Caco-2 (cell line): ENCODE measurements at regions not wholly inside any gene's neighbourhood (a gene's known extent, or its start where the extent isn't known, plus 50 kb on each side); places are given as distances from the start of the nearest gene placed in this dataset.

ENCODE experiments used
- BruUV-seq: library from RNA; stranded (reverse); fragments of 400-500 nt; replicated peaks from 2 replicates; lab custom pipeline; 2021; lab: Mats Ljungman, UMichigan
- CTCF ChIA-PET: fragments of 300-600 bp; sonication (Branson Sonifier 250); formaldehyde crosslinking; loops from one replicate; lab custom pipeline; 2022; ENCODE audit warnings: antibody characterized with exemption; lab: Charles Lee
- POLR2A ChIA-PET: fragments of 300-600 bp; sonication (Branson Sonifier 250); formaldehyde crosslinking; loops from one replicate; lab custom pipeline; 2022; ENCODE audit warnings: antibody characterized with exemption; lab: Charles Lee
- DNase-seq, 2 experiments: peaks; one replicate each; pipeline versions ENCODE4 v3.0.0 to v3.0.0-alpha.2; 2020 to 2022
- H3K27me3 ChIP-seq: replicated peaks from 2 replicates; pipeline ENCODE4 v1.6.0; 2011; ENCODE audit warnings: low read length; ENCODE audit not compliant: control insufficient read depth, insufficient read depth
- H3K36me3 ChIP-seq: 2 replicates; pipeline ENCODE4 v1.5.1; 2011; ENCODE audit warnings: low read length; ENCODE audit not compliant: control insufficient read depth, insufficient read depth
- H3K4me1 ChIP-seq: fragments of 250-450 bp; sonication (Bioruptor Pico); 2 replicates; pipeline ENCODE4 v1.5.1; 2020; ENCODE audit warnings: mild to moderate bottlenecking
- H3K4me3 ChIP-seq: 2 replicates; pipeline ENCODE4 v1.5.1; 2011; ENCODE audit warnings: low read depth, mild to moderate bottlenecking, control low read depth, low read length
- H3K9me3 ChIP-seq: fragments of 250-450 bp; sonication (Bioruptor Pico); 2 replicates; pipeline ENCODE4 v1.5.1; 2020; ENCODE audit warnings: mild to moderate bottlenecking, moderate library complexity
- H3K27ac Mint-ChIP-seq: one replicate; pipeline ENCODE4 v1.8.0; 2022; ENCODE audit warnings: mixed read lengths; ENCODE audit not compliant: unreplicated experiment
- H3K27me3 Mint-ChIP-seq: one replicate; pipeline ENCODE4 v1.8.0; 2022; ENCODE audit warnings: mixed read lengths; ENCODE audit not compliant: insufficient read depth, unreplicated experiment
- H3K36me3 Mint-ChIP-seq: one replicate; pipeline ENCODE4 v1.8.0; 2022; ENCODE audit warnings: mild to moderate bottlenecking, mixed read lengths; ENCODE audit not compliant: insufficient read depth, unreplicated experiment
- H3K4me1 Mint-ChIP-seq: one replicate; pipeline ENCODE4 v1.8.0; 2022; ENCODE audit warnings: low read depth, mixed read lengths; ENCODE audit not compliant: unreplicated experiment
- H3K4me3 Mint-ChIP-seq: one replicate; pipeline ENCODE4 v1.8.0; 2022; ENCODE audit warnings: mild to moderate bottlenecking, moderate library complexity, mixed read lengths; ENCODE audit not compliant: unreplicated experiment
- H3K9me3 Mint-ChIP-seq: one replicate; pipeline ENCODE4 v1.8.0; 2022; ENCODE audit warnings: mixed read lengths; ENCODE audit not compliant: unreplicated experiment
- intact Hi-C: fragments of 100-400 bp; cut with micrococcal nuclease; formaldehyde crosslinking; loops from one replicate; pipeline ENCODE4 v1.10.0; 2022; ENCODE audit not compliant: unreplicated experiment
- TF ChIP-seq, protein P1 (sequence below), 2 experiments: fragments of 200-600 bp in 1 of 2; IDR thresholded peaks; 1 replicate in 1 of 2; 2 replicates in 1 of 2; pipeline versions ENCODE4 v1.5.1 to v1.8.0; 2011 to 2022; ENCODE audit warnings: antibody characterized with exemption in 1 of 2, control low read depth in 1 of 2, inconsistent platforms in 1 of 2, low read depth in 1 of 2, low read length in 1 of 2, mild to moderate bottlenecking in 1 of 2, moderate library complexity in 1 of 2; ENCODE audit not compliant: insufficient read depth in 1 of 2, severe bottlenecking in 1 of 2, unreplicated experiment in 1 of 2

DNA sequence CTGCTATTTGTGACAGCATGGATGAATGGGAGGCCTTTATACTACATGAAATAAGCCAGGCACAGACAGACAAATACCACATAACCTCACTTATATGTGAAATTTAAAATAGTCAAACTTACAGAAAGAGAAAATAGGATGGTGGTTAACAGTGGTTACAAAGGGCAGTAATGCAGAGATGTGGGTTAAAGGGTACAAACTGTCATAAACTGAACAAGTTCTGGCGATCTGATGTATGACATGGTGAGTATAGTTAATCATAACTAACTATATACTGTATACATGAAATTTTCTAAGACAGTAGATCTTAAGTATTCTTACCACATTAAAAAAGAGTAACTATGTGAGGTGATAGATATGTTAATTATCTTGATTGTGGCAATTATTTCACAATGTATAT, 558.1 kb upstream of the ZNF804A start:
- H3K4me1 Mint-ChIP-seq, result no peaks in the 10 kb centered on the region
- H3K27me3 Mint-ChIP-seq, result no peaks in the 10 kb centered on the region
- Histone ChIP-seq H3K4me3 (no peak overlapping the region), H3K27me3 (no peaks in the 10 kb centered on the region), H3K36me3 (no peaks in the 10 kb centered on the region), H3K9me3 (no peaks in the 10 kb centered on the region), H3K4me1 (no peaks in the 10 kb centered on the region)
- no peaks in the 10 kb centered on the region for H3K9me3 Mint-ChIP-seq
- H3K27ac Mint-ChIP-seq, result no peak overlapping the region
- ChIA-PET POLR2A (no interaction called here), CTCF (no interaction called here)
- no peak overlapping the region for H3K4me3 Mint-ChIP-seq
- TF ChIP-seq, protein P1, sequence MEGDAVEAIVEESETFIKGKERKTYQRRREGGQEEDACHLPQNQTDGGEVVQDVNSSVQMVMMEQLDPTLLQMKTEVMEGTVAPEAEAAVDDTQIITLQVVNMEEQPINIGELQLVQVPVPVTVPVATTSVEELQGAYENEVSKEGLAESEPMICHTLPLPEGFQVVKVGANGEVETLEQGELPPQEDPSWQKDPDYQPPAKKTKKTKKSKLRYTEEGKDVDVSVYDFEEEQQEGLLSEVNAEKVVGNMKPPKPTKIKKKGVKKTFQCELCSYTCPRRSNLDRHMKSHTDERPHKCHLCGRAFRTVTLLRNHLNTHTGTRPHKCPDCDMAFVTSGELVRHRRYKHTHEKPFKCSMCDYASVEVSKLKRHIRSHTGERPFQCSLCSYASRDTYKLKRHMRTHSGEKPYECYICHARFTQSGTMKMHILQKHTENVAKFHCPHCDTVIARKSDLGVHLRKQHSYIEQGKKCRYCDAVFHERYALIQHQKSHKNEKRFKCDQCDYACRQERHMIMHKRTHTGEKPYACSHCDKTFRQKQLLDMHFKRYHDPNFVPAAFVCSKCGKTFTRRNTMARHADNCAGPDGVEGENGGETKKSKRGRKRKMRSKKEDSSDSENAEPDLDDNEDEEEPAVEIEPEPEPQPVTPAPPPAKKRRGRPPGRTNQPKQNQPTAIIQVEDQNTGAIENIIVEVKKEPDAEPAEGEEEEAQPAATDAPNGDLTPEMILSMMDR (IDR thresholded peaks at IDR 0.05; ENCODE audit: insufficient read depth in 1 of 2, low read depth in 1 of 2, low read length in 1 of 2, severe bottlenecking in 1 of 2, unreplicated experiment in 1 of 2), result no peak
- BruUV-seq, result no TSS peak
- no peaks in the 10 kb centered on the region for H3K36me3 Mint-ChIP-seq
- DNase-seq, result no peak
- intact Hi-C loops, result no loop called here

DNA sequence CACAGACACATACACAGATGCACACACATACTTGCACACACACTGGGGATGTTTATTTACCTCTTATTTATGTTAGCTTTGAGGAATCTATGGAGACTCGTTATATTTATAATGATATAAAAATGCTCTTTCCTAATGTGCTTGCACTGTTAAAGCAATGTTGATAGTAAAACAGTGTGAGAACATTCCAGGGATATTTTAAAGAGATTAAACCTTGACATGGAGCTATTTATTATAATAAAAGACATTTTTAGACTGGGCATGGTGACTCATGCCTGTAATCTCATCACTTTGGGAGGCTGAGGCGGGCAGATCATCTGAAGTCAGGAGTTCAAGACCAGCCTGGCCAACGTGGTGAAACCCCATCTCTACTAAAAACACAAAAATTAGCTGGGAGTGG, 557.3 kb upstream of the ZNF804A start:
- H3K27me3 Mint-ChIP-seq, result no peaks in the 10 kb centered on the region
- POLR2A ChIA-PET, result no interaction called here
- no peak for DNase-seq
- TF ChIP-seq, protein P1 (IDR thresholded peaks at IDR 0.05; ENCODE audit: insufficient read depth in 1 of 2, low read depth in 1 of 2, low read length in 1 of 2, severe bottlenecking in 1 of 2, unreplicated experiment in 1 of 2), result no peak
- Histone ChIP-seq H3K4me3 (no peak overlapping the region), H3K36me3 (no peaks in the 10 kb centered on the region), H3K4me1 (no peaks in the 10 kb centered on the region), H3K9me3 (no peaks in the 10 kb centered on the region), H3K27me3 (no peaks in the 10 kb centered on the region)
- no peaks in the 10 kb centered on the region for H3K36me3 Mint-ChIP-seq
- BruUV-seq, result no TSS peak
- no peaks in the 10 kb centered on the region for H3K9me3 Mint-ChIP-seq
- CTCF ChIA-PET, result no interaction called here
- H3K27ac Mint-ChIP-seq, result no peak overlapping the region
- no peak overlapping the region for H3K4me3 Mint-ChIP-seq
- H3K4me1 Mint-ChIP-seq, result no peaks in the 10 kb centered on the region
- intact Hi-C loops, result no loop called here

DNA sequence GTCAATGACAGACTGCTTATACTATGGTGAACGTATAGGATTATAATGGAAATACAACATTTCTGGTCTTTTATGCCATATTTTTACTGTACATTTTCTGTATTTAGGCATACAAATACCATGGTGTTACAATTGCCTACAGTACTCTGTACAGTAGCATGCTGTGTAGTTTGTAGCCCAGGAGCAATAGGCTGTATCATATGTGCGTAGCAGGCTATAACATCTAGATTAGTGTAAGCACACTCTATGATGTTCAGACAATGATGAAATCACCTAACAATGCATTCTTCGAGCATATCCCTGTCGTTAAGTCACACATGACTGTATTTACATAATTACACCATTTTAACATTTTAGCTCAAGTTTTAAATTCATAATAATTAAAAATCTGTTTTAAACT, 556.6 kb upstream of the ZNF804A start:
- Histone ChIP-seq H3K4me3 (no peak overlapping the region), H3K9me3 (no peaks in the 10 kb centered on the region), H3K27me3 (no peaks in the 10 kb centered on the region), H3K36me3 (no peaks in the 10 kb centered on the region), H3K4me1 (no peaks in the 10 kb centered on the region)
- no TSS peak for BruUV-seq
- Mint-ChIP-seq H3K27ac (no peak overlapping the region), H3K36me3 (no peaks in the 10 kb centered on the region), H3K27me3 (no peaks in the 10 kb centered on the region), H3K4me3 (no peak overlapping the region), H3K9me3 (no peaks in the 10 kb centered on the region), H3K4me1 (no peaks in the 10 kb centered on the region)
- DNase-seq, result no peak
- TF ChIP-seq, protein P1 (IDR thresholded peaks at IDR 0.05; ENCODE audit: insufficient read depth in 1 of 2, low read depth in 1 of 2, low read length in 1 of 2, severe bottlenecking in 1 of 2, unreplicated experiment in 1 of 2), result no peak
- ChIA-PET POLR2A (no interaction called here), CTCF (no interaction called here)
- intact Hi-C loops, result no loop called here
